ENCODE measurements at regions not wholly inside any gene's neighbourhood (a gene's known extent, or its start where the extent isn't known, plus 50 kb on each side); places are given as distances from the start of the nearest gene placed in this dataset.
A peak's percentile ranks its signal among the peaks of the same experiment; 100 is the strongest.

DNA sequence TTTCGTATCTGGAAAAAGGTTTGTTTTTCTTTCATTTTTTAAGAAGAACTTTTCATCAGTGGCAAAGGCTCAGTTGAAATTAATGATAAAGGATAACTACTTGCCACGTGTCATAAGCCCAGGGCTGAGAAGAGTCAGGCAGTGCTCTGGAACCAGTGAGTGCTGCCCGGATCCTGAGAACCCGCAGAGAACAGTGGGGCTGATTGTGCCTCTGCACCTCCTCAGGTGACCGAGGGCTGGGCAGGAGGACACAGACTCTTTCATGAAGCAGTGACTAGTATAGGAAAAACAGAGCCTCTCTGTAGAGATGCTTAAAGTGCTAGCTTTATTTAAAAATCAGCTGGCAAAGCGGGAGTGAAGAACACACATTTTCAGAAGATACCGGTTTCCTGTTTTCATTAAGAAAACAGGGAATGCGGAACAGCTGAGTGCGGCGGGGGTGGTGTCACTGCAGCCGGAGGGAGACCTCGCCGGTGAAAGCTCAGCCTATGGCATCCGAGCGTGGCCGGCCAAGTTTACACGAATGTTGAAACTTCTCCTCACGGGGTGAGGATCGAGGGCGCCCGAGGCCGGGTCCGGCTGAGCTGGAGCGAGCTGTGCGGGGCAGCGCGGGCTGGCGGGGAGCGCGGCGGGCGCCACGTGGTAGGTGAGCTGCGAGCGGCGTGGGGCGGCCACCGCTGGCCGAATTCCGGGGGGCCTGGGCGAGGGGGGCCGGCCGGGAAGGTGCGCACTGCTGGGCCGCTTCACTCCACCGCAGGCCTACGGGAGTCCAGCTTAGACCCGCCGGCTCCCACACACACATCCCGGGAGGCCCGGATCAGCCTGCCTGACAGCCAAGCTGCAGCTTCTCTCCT is 134.7 kb upstream of the DMRT1 start (continued):
- TF ChIP-seq, protein P1, sequence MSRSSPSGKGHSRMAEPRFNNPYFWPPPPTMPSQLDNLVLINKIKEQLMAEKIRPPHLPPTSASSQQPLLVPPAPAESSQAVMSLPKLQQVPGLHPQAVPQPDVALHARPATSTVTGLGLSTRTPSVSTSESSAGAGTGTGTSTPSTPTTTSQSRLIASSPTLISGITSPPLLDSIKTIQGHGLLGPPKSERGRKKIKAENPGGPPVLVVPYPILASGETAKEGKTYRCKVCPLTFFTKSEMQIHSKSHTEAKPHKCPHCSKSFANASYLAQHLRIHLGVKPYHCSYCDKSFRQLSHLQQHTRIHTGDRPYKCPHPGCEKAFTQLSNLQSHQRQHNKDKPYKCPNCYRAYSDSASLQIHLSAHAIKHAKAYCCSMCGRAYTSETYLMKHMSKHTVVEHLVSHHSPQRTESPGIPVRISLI (CRISPR knock-in tag; IDR thresholded peaks at IDR 0.05; ENCODE audit: borderline replicate concordance): no peak
- TF ChIP-seq, protein P2, sequence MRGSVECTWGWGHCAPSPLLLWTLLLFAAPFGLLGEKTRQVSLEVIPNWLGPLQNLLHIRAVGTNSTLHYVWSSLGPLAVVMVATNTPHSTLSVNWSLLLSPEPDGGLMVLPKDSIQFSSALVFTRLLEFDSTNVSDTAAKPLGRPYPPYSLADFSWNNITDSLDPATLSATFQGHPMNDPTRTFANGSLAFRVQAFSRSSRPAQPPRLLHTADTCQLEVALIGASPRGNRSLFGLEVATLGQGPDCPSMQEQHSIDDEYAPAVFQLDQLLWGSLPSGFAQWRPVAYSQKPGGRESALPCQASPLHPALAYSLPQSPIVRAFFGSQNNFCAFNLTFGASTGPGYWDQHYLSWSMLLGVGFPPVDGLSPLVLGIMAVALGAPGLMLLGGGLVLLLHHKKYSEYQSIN (CRISPR knock-in tag; IDR thresholded peaks at IDR 0.05; ENCODE audit: borderline replicate concordance): no peak
- no peak for TF ChIP-seq NFIB (CRISPR knock-in tag; IDR thresholded peaks at IDR 0.05; ENCODE audit: borderline replicate concordance)
- peak; percentile 55 for TF ChIP-seq SALL1 (CRISPR knock-in tag; IDR thresholded peaks at IDR 0.05)
- no peak for TF ChIP-seq ZNF10 (CRISPR knock-in tag; IDR thresholded peaks at IDR 0.05; ENCODE audit: borderline replicate concordance, low read depth)
- TF ChIP-seq MBNL3 (CRISPR knock-in tag; conservative IDR thresholded peaks at IDR 0.05): no peak
- TF ChIP-seq ZNF260 (CRISPR knock-in tag; IDR thresholded peaks at IDR 0.05; ENCODE audit: borderline replicate concordance, low read depth): no peak
- TF ChIP-seq ZNF431 (CRISPR knock-in tag; IDR thresholded peaks at IDR 0.05; ENCODE audit: borderline replicate concordance, low read depth): no peak
- TF ChIP-seq BCL6 (CRISPR knock-in tag; IDR thresholded peaks at IDR 0.05): no peak
- no peak for TF ChIP-seq ZBTB3 (CRISPR knock-in tag; IDR thresholded peaks at IDR 0.05; ENCODE audit: borderline replicate concordance, low read depth)
- no peak for TF ChIP-seq ESRRA (CRISPR knock-in tag; IDR thresholded peaks at IDR 0.05; ENCODE audit: low read depth)
- TF ChIP-seq FOSL1 (CRISPR knock-in tag; IDR thresholded peaks at IDR 0.05; ENCODE audit: borderline replicate concordance): no peak
- TF ChIP-seq PCBP1 (IDR thresholded peaks at IDR 0.05; ENCODE audit: borderline replicate concordance, low read depth, low read length): no peak
- TF ChIP-seq, protein P3, sequence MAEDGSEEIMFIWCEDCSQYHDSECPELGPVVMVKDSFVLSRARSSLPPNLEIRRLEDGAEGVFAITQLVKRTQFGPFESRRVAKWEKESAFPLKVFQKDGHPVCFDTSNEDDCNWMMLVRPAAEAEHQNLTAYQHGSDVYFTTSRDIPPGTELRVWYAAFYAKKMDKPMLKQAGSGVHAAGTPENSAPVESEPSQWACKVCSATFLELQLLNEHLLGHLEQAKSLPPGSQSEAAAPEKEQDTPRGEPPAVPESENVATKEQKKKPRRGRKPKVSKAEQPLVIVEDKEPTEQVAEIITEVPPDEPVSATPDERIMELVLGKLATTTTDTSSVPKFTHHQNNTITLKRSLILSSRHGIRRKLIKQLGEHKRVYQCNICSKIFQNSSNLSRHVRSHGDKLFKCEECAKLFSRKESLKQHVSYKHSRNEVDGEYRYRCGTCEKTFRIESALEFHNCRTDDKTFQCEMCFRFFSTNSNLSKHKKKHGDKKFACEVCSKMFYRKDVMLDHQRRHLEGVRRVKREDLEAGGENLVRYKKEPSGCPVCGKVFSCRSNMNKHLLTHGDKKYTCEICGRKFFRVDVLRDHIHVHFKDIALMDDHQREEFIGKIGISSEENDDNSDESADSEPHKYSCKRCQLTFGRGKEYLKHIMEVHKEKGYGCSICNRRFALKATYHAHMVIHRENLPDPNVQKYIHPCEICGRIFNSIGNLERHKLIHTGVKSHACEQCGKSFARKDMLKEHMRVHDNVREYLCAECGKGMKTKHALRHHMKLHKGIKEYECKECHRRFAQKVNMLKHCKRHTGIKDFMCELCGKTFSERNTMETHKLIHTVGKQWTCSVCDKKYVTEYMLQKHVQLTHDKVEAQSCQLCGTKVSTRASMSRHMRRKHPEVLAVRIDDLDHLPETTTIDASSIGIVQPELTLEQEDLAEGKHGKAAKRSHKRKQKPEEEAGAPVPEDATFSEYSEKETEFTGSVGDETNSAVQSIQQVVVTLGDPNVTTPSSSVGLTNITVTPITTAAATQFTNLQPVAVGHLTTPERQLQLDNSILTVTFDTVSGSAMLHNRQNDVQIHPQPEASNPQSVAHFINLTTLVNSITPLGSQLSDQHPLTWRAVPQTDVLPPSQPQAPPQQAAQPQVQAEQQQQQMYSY (CRISPR knock-in tag; IDR thresholded peaks at IDR 0.05): peak; percentile 29; the same call in 1 of the 2 replicates
- TF ChIP-seq, protein P4, sequence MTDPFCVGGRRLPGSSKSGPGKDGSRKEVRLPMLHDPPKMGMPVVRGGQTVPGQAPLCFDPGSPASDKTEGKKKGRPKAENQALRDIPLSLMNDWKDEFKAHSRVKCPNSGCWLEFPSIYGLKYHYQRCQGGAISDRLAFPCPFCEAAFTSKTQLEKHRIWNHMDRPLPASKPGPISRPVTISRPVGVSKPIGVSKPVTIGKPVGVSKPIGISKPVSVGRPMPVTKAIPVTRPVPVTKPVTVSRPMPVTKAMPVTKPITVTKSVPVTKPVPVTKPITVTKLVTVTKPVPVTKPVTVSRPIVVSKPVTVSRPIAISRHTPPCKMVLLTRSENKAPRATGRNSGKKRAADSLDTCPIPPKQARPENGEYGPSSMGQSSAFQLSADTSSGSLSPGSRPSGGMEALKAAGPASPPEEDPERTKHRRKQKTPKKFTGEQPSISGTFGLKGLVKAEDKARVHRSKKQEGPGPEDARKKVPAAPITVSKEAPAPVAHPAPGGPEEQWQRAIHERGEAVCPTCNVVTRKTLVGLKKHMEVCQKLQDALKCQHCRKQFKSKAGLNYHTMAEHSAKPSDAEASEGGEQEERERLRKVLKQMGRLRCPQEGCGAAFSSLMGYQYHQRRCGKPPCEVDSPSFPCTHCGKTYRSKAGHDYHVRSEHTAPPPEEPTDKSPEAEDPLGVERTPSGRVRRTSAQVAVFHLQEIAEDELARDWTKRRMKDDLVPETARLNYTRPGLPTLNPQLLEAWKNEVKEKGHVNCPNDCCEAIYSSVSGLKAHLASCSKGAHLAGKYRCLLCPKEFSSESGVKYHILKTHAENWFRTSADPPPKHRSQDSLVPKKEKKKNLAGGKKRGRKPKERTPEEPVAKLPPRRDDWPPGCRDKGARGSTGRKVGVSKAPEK (CRISPR knock-in tag; IDR thresholded peaks at IDR 0.05; ENCODE audit: borderline replicate concordance): no peak
- no peak; the same call in 1 of the 2 replicates for TF ChIP-seq ZNF350 (CRISPR knock-in tag; IDR thresholded peaks at IDR 0.05; ENCODE audit: borderline replicate concordance, low read depth)

Data from HepG2 (cell line).